Pancreas (tissue), 10 donors: ENCODE measurements at regions not wholly inside any gene's neighbourhood (a gene's known extent, or its start where the extent isn't known, plus 50 kb on each side); places are given as distances from the start of the nearest gene placed in this dataset.

Experiments used
- ATAC-seq, 4 donors: fragments of 200-7000 bp; cut with Tn5 transposase; one replicate each; pipeline versions ENCODE4 v1.8.0 to v1.9.1; 2020; ENCODE audit warnings: mild to moderate bottlenecking in 4 of 4, moderate library complexity in 4 of 4
- DNase-seq, 6 donors: peaks; one replicate each; pipeline ENCODE4 v3.0.0-alpha.2; 2020
- FAIRE-seq: peaks from 2 replicates; lab custom pipeline; 2012; peaks lifted over from hg19 to GRCh38; lab: Jason Lieb, UNC
- H3K27ac ChIP-seq, 4 donors: fragments of 200-600 bp; sonication (generic); 1 replicate in 3 of 4; 2 replicates in 1 of 4; pipeline versions ENCODE4 v1.5.0 to v1.8.0; 2020
- H3K27me3 ChIP-seq, 4 donors: fragments of 200-600 bp; one replicate each; pipeline ENCODE4 v1.8.0; 2021
- H3K36me3 ChIP-seq, 3 donors: fragments of 200-600 bp; sonication (generic) in 1 of 3; one replicate each; pipeline versions ENCODE4 v1.5.0 to v1.8.0; 2020 to 2021
- H3K4me1 ChIP-seq, 3 donors: fragments of 200-600 bp; one replicate each; pipeline ENCODE4 v1.8.0; 2021
- H3K4me3 ChIP-seq, 4 donors: fragments of 200-600 bp; sonication (generic) in 2 of 4; one replicate each; pipeline versions ENCODE4 v1.5.0 to v1.8.0; 2020 to 2021
- H3K9me3 ChIP-seq, 4 donors: fragments of 200-600 bp; one replicate each; pipeline ENCODE4 v1.8.0; 2021
- CTCF ChIP-seq, 4 donors: fragments of 200-600 bp; sonication (generic) in 3 of 4; IDR thresholded peaks; one replicate each; pipeline versions ENCODE4 v1.5.0 to v1.8.0; 2021; ENCODE audit warnings: antibody characterized with exemption in 4 of 4
- WGBS, 2 donors: extraction: QIAGEN DNeasy Blood & Tissue Kit; methylation state at CpG; one replicate each; pipeline ENCODE4 v1.1.7; 2013; 5-methylcytosine and 5-hydroxymethylcytosine counted together
- intact Hi-C, 3 donors: fragments of 100-400 bp; cut with DNase I; formaldehyde crosslinking; loops; one replicate each; pipeline versions ENCODE4 v1.11.1 to v1.14.2; 2022
- donor health status: healthy with polysubstance abuse.
- donor health status: DM: no; HTN: no; CAD: no; lungs with moderate emphysema.
- donor health status: DM: no; HTN: no; CAD: no.
- donor health status: control.
- donor health status: control.
- donor health status: Bipolar disorder and iron deficiency.
- donor health status: DM: yes; HTN: yes; CAD: no.
- donor health status: DM: no; HTN: no; CAD: no.
- donor health status: DM: no; HTN: no; CAD: no.
- donor health status: DM: yes; HTN: yes; CAD: no.

- H3K36me3 ChIP-seq, result no peaks in the 10 kb centered on the region
- no peaks in the 10 kb centered on the region for H3K4me1 ChIP-seq
- TF ChIP-seq CTCF (IDR thresholded peaks at IDR 0.05), result no peak
- H3K27ac ChIP-seq, result no peak overlapping the region
- FAIRE-seq (no peak), DNase-seq (no peak), ATAC-seq (no peak)
- intact Hi-C loops, result no loop called here
- H3K9me3 ChIP-seq, result no peaks in the 10 kb centered on the region
- no peaks in the 10 kb centered on the region for H3K27me3 ChIP-seq
- WGBS, 2 donors, result 77 to 79% methylated on average over 9 of the region's 9 CpGs
- no peak overlapping the region for H3K4me3 ChIP-seq
These were observed 176.9 kb downstream of the TFAP2C start for GRCh38 chr20:56805966-56806365.

- TF ChIP-seq CTCF (IDR thresholded peaks at IDR 0.05), result no peak
- FAIRE-seq (no peak), ATAC-seq (no peak), DNase-seq (no peak)
- no peaks in the 10 kb centered on the region for H3K4me1 ChIP-seq
- no peaks in the 10 kb centered on the region for H3K36me3 ChIP-seq
- intact Hi-C loops, result no loop called here
- H3K27ac ChIP-seq, result no peak overlapping the region
- no peaks in the 10 kb centered on the region for H3K9me3 ChIP-seq
- no peak overlapping the region for H3K4me3 ChIP-seq
- no peaks in the 10 kb centered on the region for H3K27me3 ChIP-seq
- 42 to 45% methylated on average over 18 of the region's 18 CpGs for whole genome bisulfite sequencing, 2 donors
These were observed 177.9 kb downstream of the TFAP2C start for GRCh38 chr20:56806952-56807517.

- Histone ChIP-seq H3K4me1 (no peaks in the 10 kb centered on the region), H3K27ac (no peak overlapping the region), H3K27me3 (no peaks in the 10 kb centered on the region), H3K36me3 (no peaks in the 10 kb centered on the region), H3K4me3 (no peak overlapping the region), H3K9me3 (no peaks in the 10 kb centered on the region)
- intact Hi-C loops, result no loop called here
- DNase-seq (no peak), ATAC-seq (no peak), FAIRE-seq (no peak)
- no peak for TF ChIP-seq CTCF (IDR thresholded peaks at IDR 0.05)
- WGBS, 2 donors, result 25% methylated on average over 10 of the region's 10 CpGs
These were observed 179.1 kb downstream of the TFAP2C start for GRCh38 chr20:56808117-56808725.

- Histone ChIP-seq H3K36me3 (no peaks in the 10 kb centered on the region), H3K9me3 (no peaks in the 10 kb centered on the region), H3K27me3 (no peaks in the 10 kb centered on the region), H3K4me3 (no peak overlapping the region), H3K27ac (no peak overlapping the region), H3K4me1 (no peaks in the 10 kb centered on the region)
- 25 to 28% methylated on average over 8 of the region's 8 CpGs for WGBS, 2 donors
- TF ChIP-seq CTCF (IDR thresholded peaks at IDR 0.05), result no peak
- DNase-seq (no peak), ATAC-seq (no peak), FAIRE-seq (no peak)
- intact Hi-C loops, result no loop called here
These were observed 179.6 kb downstream of the TFAP2C start for GRCh38 chr20:56808732-56809131.

- no peaks in the 10 kb centered on the region for H3K9me3 ChIP-seq
- no peaks in the 10 kb centered on the region for H3K4me1 ChIP-seq
- no peak for FAIRE-seq
- no peaks in the 10 kb centered on the region for H3K27me3 ChIP-seq
- DNase-seq, result no peak
- intact Hi-C loops, result no loop called here
- H3K36me3 ChIP-seq, result no peaks in the 10 kb centered on the region
- ATAC-seq, result no peak
- TF ChIP-seq CTCF (IDR thresholded peaks at IDR 0.05), result no peak
- no peak overlapping the region for H3K27ac ChIP-seq
- H3K4me3 ChIP-seq, result no peak overlapping the region
- 70 to 80% methylated on average over 12 of the region's 12 CpGs for WGBS, 2 donors
These were observed 180.6 kb downstream of the TFAP2C start for GRCh38 chr20:56809668-56810067.
